Endodermal cell (in vitro differentiated cells): ENCODE measurements at regions not wholly inside any gene's neighbourhood (a gene's known extent, or its start where the extent isn't known, plus 50 kb on each side); places are given as distances from the start of the nearest gene placed in this dataset.

ENCODE experiments used
- DNase-seq: peaks from one replicate; pipeline ENCODE4 v3.0.0-alpha.2; 2017
- H3K27ac ChIP-seq: 2 replicates; pipeline ENCODE4 v1.5.1; 2013; ENCODE audit warnings: mild to moderate bottlenecking, low read depth, low read length, moderate library complexity
- H3K27me3 ChIP-seq: 2 replicates; pipeline ENCODE4 v1.6.1; 2013; ENCODE audit warnings: mild to moderate bottlenecking, low read length, moderate library complexity; ENCODE audit not compliant: insufficient read depth, control insufficient read depth, poor library complexity, severe bottlenecking
- H3K36me3 ChIP-seq: 2 replicates; pipeline ENCODE4 v1.7.0; 2013; ENCODE audit warnings: mild to moderate bottlenecking, low read length, moderate library complexity; ENCODE audit not compliant: control insufficient read depth, insufficient read depth
- H3K4me1 ChIP-seq: one replicate; pipeline ENCODE4 v1.7.0; 2013; ENCODE audit warnings: low read length; ENCODE audit not compliant: control insufficient read depth, insufficient read depth
- H3K4me3 ChIP-seq: 2 replicates; pipeline ENCODE4 v1.5.1; 2013; ENCODE audit warnings: mild to moderate bottlenecking, low read length, moderate library complexity
- H3K9ac ChIP-seq: 2 replicates; pipeline ENCODE4 v1.6.1; 2013; ENCODE audit warnings: mild to moderate bottlenecking, low read length, moderate library complexity; ENCODE audit not compliant: poor library complexity, severe bottlenecking; ENCODE audit errors: extremely low read depth
- H3K9me3 ChIP-seq: 2 replicates; pipeline ENCODE4 v1.6.1; 2013; ENCODE audit warnings: mild to moderate bottlenecking, low read length, moderate library complexity; ENCODE audit not compliant: control insufficient read depth
- H3K27ac Mint-ChIP-seq: 2 replicates; pipeline ENCODE4 v1.8.0; 2020; ENCODE audit warnings: mixed read lengths
- H3K27me3 Mint-ChIP-seq: 2 replicates; pipeline ENCODE4 v1.8.0; 2021; ENCODE audit warnings: mild to moderate bottlenecking, mixed read lengths; ENCODE audit not compliant: insufficient read depth
- H3K36me3 Mint-ChIP-seq: 2 replicates; pipeline ENCODE4 v1.8.0; 2020; ENCODE audit warnings: low read depth, mixed read lengths
- H3K4me1 Mint-ChIP-seq: 2 replicates; pipeline ENCODE4 v1.8.0; 2020; ENCODE audit warnings: mixed read lengths
- H3K4me3 Mint-ChIP-seq: 2 replicates; pipeline ENCODE4 v1.8.0; 2020; ENCODE audit warnings: mild to moderate bottlenecking, moderate library complexity, mixed read lengths
- H3K9me3 Mint-ChIP-seq: 2 replicates; pipeline ENCODE4 v1.8.0; 2020; ENCODE audit warnings: mild to moderate bottlenecking, mixed read lengths
- CTCF ChIP-seq: fragments of 200-600 bp; sonication (generic); conservative IDR thresholded peaks from 2 replicates; pipeline ENCODE4 v1.5.0; 2021; ENCODE audit warnings: antibody characterized with exemption, mild to moderate bottlenecking
- WGBS, 2 experiments: methylation state at CpG; one replicate each; pipeline versions ENCODE4 v1.1.5 to v1.1.7; 2013; ENCODE audit warnings: missing lambda C conversion rate in 2 of 2, mixed read lengths in 1 of 2; ENCODE audit not compliant: insufficient coverage in 1 of 2, insufficient read length in 1 of 2; 5-methylcytosine and 5-hydroxymethylcytosine counted together

DNA sequence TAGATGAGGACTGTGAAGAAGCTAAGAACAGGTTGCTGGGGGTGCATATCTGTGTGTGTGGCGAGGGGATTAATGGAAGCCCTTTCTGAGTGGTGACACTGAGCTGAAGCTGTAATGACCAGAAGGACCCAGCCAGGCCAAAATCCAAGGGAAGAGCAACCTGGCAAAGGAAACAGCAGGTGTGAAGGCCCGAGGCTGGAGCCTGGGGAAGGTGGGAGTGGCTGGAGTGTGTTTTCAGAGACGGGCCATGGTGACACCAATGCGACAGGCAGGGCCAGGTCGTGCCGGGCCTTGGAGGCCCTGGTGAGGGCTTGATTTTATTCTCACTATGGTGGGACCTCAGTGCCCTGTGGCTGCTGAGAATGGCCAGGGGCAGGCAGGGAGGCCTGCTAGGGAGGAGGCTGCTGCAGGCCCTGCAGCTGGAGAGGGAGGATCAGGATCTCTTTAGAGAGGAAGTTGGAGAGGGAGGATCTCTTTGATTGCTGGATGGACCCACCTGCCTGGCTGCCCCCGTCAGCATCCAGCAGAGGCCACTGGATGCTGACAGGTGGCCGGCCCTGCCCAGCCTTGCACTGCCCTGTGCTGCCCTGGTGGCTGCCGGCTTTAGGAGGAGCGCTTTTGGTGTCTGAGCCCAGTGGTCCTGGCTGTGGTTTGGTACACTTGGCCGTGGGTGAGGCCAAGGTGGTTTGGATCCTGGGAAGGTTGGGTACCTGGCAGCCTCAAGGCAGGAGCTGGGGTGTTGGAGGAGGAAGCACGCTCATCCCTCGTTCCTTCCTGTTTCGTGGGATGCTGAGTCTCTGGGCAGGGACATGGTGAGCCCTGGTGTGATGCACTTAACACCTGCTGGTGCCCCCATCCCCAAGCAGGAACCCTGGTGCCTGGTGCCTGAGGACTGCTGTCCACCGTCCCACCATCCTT, 188.3 kb downstream of the SEC14L1 start:
- peak; percentile 68 for DNase-seq
- no peak overlapping the region for H3K4me3 ChIP-seq
- no peaks in the 10 kb centered on the region for H3K4me1 ChIP-seq
- Mint-ChIP-seq H3K4me3 (no peak overlapping the region), H3K4me1 (peaks cover 8% of the 10 kb centered on the region), H3K27me3 (no peaks in the 10 kb centered on the region), H3K9me3 (no peaks in the 10 kb centered on the region), H3K27ac (peak overlapping the region; percentile 8), H3K36me3 (peaks cover 3% of the 10 kb centered on the region)
- no peak overlapping the region for H3K27ac ChIP-seq
- TF ChIP-seq CTCF, result no peak
- 89 to 91% methylated on average over 12 to 15 of the region's 15 CpGs for WGBS, 2 experiments
- H3K9ac ChIP-seq, result no peak overlapping the region
- H3K9me3 ChIP-seq, result no peaks in the 10 kb centered on the region
- no peaks in the 10 kb centered on the region for H3K36me3 ChIP-seq
- no peaks in the 10 kb centered on the region for H3K27me3 ChIP-seq

DNA sequence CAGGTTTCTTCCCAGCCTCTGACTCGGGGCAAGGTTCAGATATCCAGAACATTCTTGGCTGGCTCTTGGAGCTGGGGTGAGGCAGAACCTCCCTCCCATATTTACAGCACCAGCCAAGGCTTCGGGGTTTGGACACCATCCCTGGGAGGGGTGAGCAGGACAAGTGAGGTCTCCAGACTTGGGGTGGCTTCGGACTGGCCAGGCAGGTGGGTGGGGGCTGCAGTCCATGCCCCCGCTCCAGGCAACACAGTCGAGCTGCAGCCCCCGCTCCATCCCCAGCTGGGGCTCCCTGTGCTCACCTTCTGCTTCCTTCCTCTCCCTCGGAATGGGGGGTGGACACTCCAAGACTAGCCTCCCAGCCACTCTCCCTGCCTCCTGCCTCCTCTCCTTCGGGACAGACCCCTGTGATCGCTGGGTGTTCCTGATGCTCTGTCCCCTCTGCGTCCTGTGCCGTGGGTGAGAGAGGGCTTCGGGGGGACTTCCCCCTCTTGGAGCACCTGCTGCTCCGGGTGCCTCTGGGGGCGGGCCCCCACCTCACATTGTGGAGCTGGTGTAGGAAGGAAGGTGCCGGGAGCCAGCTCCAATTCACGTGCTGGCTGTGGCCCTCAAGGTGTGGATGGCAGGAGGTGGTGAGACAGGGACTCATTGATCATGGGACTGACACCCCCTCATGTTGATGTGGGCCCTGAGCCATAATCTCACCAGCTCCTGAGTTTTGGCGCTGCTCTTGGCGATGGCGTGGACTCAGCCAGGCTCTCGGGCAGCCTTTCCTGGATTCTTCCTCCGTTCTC, 189.2 kb downstream of the SEC14L1 start:
- H3K27me3 Mint-ChIP-seq, result no peaks in the 10 kb centered on the region
- peak; percentile 50 for DNase-seq

More for the DNA sequence above, 189.2 kb downstream of the SEC14L1 start:
- Mint-ChIP-seq H3K4me1 (peaks cover 8% of the 10 kb centered on the region), H3K4me3 (no peak overlapping the region), H3K36me3 (peaks cover 3% of the 10 kb centered on the region), H3K27ac (no peak overlapping the region), H3K9me3 (no peaks in the 10 kb centered on the region)
- no peak for TF ChIP-seq CTCF
- Histone ChIP-seq H3K9me3 (no peaks in the 10 kb centered on the region), H3K4me1 (no peaks in the 10 kb centered on the region), H3K9ac (no peak overlapping the region), H3K36me3 (no peaks in the 10 kb centered on the region), H3K27me3 (no peaks in the 10 kb centered on the region), H3K4me3 (no peak overlapping the region), H3K27ac (no peak overlapping the region)
- 91 to 92% methylated on average over 8 to 21 of the region's 21 CpGs for WGBS, 2 experiments
